Suprapubic skin (tissue), 4 donors: ENCODE measurements at regions not wholly inside any gene's neighbourhood (a gene's known extent, or its start where the extent isn't known, plus 50 kb on each side); places are given as distances from the start of the nearest gene placed in this dataset.

Experiments
- CTCF ChIP-seq, 2 donors: fragments of 200-600 bp in 1 of 2; fragments of 450-650 bp in 1 of 2; sonication (generic) in 1 of 2; IDR thresholded peaks; one replicate each; pipeline ENCODE4 v1.5.1; 2016 to 2019; ENCODE audit warnings: antibody characterized with exemption in 2 of 2, mild to moderate bottlenecking in 1 of 2, moderate library complexity in 1 of 2
- EP300 ChIP-seq: sonication (generic); formaldehyde crosslinking; IDR thresholded peaks from one replicate; pipeline ENCODE4 v1.6.1; 2017; ENCODE audit warnings: antibody characterized with exemption
- POLR2A ChIP-seq, 2 donors: fragments of 450-650 bp; IDR thresholded peaks; one replicate each; pipeline ENCODE4 v1.6.1; 2017; ENCODE audit warnings: antibody characterized with exemption in 2 of 2, mild to moderate bottlenecking in 2 of 2, moderate library complexity in 2 of 2
- POLR2AphosphoS5 ChIP-seq, 3 donors: sonication (generic); formaldehyde crosslinking; IDR thresholded peaks; one replicate each; pipeline ENCODE4 v1.6.1; 2017; ENCODE audit warnings: antibody characterized with exemption in 3 of 3

- TF ChIP-seq POLR2A (IDR thresholded peaks at IDR 0.05) (no peak), CTCF (IDR thresholded peaks at IDR 0.05) (no peak), POLR2AphosphoS5 (IDR thresholded peaks at IDR 0.05) (no peak), EP300 (no peak)
Measured at GRCh38 chr12:124241776-124242528, 52.9 kb upstream of the RFLNA start.
